Left hindlimb (tissue), 1 donor: ENCODE measurements at regions not wholly inside any gene's neighbourhood (a gene's known extent, or its start where the extent isn't known, plus 50 kb on each side); places are given as distances from the start of the nearest gene placed in this dataset.
A peak's percentile ranks its signal among the peaks of the same experiment; 100 is the strongest.
"Not testable (repeated sequence)": the region's sequence is repeated elsewhere in the genome, so short reads cannot be mapped to it uniquely, and the experiment has no call there.

Experiments used
- DNase-seq: peaks from one replicate; pipeline ENCODE4 v3.0.0-alpha.2; 2018

GRCh38 chr7:94706996-94707740 lies 51.2 kb upstream of the SGCE start:
- no peak for DNase-seq

GRCh38 chr7:94710256-94710655 lies 54.3 kb upstream of the SGCE start:
- DNase-seq: no peak

GRCh38 chr7:94722360-94722759 lies 66.4 kb upstream of the SGCE start:
- DNase-seq: not testable (repeated sequence)

GRCh38 chr7:94728893-94729292 lies 73.0 kb upstream of the SGCE start:
- DNase-seq: not testable (repeated sequence)

- no peak for DNase-seq
Observed at GRCh38 chr7:94738071-94738470, 82.1 kb upstream of the SGCE start.

- no peak for DNase-seq
Observed at GRCh38 chr7:94739180-94739579, 83.2 kb upstream of the SGCE start.

GRCh38 chr7:94740509-94740908 lies 84.6 kb upstream of the SGCE start:
- no peak for DNase-seq

GRCh38 chr7:94741179-94741578 lies 85.2 kb upstream of the SGCE start:
- no peak for DNase-seq

- DNase-seq: no peak
Observed at GRCh38 chr7:94748376-94748775, 92.4 kb upstream of the SGCE start.

- no peak for DNase-seq
Observed at GRCh38 chr7:94760446-94761100, 104.6 kb upstream of the SGCE start.

- no peak for DNase-seq
Observed at GRCh38 chr7:94761451-94761850, 105.5 kb upstream of the SGCE start.

GRCh38 chr7:94763268-94763667 lies 107.3 kb upstream of the SGCE start:
- peak; percentile 83 for DNase-seq

- DNase-seq: no peak
Observed at GRCh38 chr7:94769724-94770123, 113.8 kb upstream of the SGCE start.

GRCh38 chr7:94778711-94779459 lies 123.0 kb upstream of the SGCE start:
- no peak for DNase-seq

GRCh38 chr7:94779861-94780260 lies 123.9 kb upstream of the SGCE start:
- DNase-seq: no peak

GRCh38 chr7:94781236-94781635 lies 125.3 kb upstream of the SGCE start:
- no peak for DNase-seq

- no peak for DNase-seq
Observed at GRCh38 chr7:94782777-94783176, 124.6 kb upstream of the PPP1R9A start.

- no peak for DNase-seq
Observed at GRCh38 chr7:94787285-94787684, 120.1 kb upstream of the PPP1R9A start.

GRCh38 chr7:94788378-94788777 lies 119.0 kb upstream of the PPP1R9A start:
- DNase-seq: not testable (repeated sequence)

GRCh38 chr7:94792241-94792640 lies 115.2 kb upstream of the PPP1R9A start:
- DNase-seq: no peak

GRCh38 chr7:94797404-94797803 lies 110.0 kb upstream of the PPP1R9A start:
- DNase-seq: not testable (repeated sequence)

GRCh38 chr7:94803821-94804220 lies 103.6 kb upstream of the PPP1R9A start:
- DNase-seq: no peak

- DNase-seq: not testable (repeated sequence)
Observed at GRCh38 chr7:94808673-94809072, 98.7 kb upstream of the PPP1R9A start.

GRCh38 chr7:94810496-94810895 lies 96.9 kb upstream of the PPP1R9A start:
- no peak for DNase-seq
